Astrocyte (in vitro differentiated cells and primary cell): ENCODE measurements at regions not wholly inside any gene's neighbourhood (a gene's known extent, or its start where the extent isn't known, plus 50 kb on each side); places are given as distances from the start of the nearest gene placed in this dataset.

Experiments
- CTCF ChIP-seq: IDR thresholded peaks from 2 replicates; pipeline ENCODE4 v1.5.1; 2011; ENCODE audit warnings: low read depth, mild to moderate bottlenecking, inconsistent platforms, low read length, moderate library complexity; ENCODE audit not compliant: insufficient read depth
- EZH2 ChIP-seq: IDR thresholded peaks from 2 replicates; pipeline ENCODE4 v1.6.1; 2012; ENCODE audit warnings: mild to moderate bottlenecking, low read length, inconsistent platforms; ENCODE audit not compliant: insufficient read depth

- TF ChIP-seq CTCF: no peak
- no peak for TF ChIP-seq EZH2
Measured at GRCh38 chr6:134692008-134692407, 257.9 kb downstream of the ALDH8A1 start.
